Parathyroid adenoma (tissue), 2 donors: ENCODE measurements at regions not wholly inside any gene's neighbourhood (a gene's known extent, or its start where the extent isn't known, plus 50 kb on each side); places are given as distances from the start of the nearest gene placed in this dataset.

Source experiments
- H2AFZ ChIP-seq: fragments of 300-600 bp; sonication (generic); one replicate; pipeline ENCODE4 v1.7.0; 2017; ENCODE audit warnings: antibody characterized with exemption, mild to moderate bottlenecking
- H3K27ac ChIP-seq: fragments of 300-600 bp; sonication (generic); one replicate; pipeline ENCODE4 v1.7.0; 2017
- H3K27me3 ChIP-seq: fragments of 300-600 bp; sonication (generic); one replicate; pipeline ENCODE4 v1.7.0; 2017; ENCODE audit warnings: low read length; ENCODE audit not compliant: control insufficient read depth, insufficient read depth
- H3K36me3 ChIP-seq: fragments of 300-600 bp; sonication (generic); one replicate; pipeline ENCODE4 v1.7.0; 2017; ENCODE audit warnings: low read length; ENCODE audit not compliant: control insufficient read depth, insufficient read depth
- H3K4me1 ChIP-seq: fragments of 300-600 bp; sonication (generic); one replicate; pipeline ENCODE4 v1.7.0; 2017; ENCODE audit warnings: control low read depth
- H3K4me2 ChIP-seq: fragments of 300-600 bp; sonication (generic); one replicate; pipeline ENCODE4 v1.7.0; 2017; ENCODE audit warnings: low read length
- H3K4me3 ChIP-seq: fragments of 300-600 bp; sonication (generic); one replicate; pipeline ENCODE4 v1.7.0; 2017; ENCODE audit warnings: low read depth, low read length
- H3K79me2 ChIP-seq: fragments of 300-600 bp; sonication (generic); one replicate; pipeline ENCODE4 v1.7.0; 2017; ENCODE audit warnings: control low read depth
- H3K9ac ChIP-seq: fragments of 300-600 bp; sonication (generic); one replicate; pipeline ENCODE4 v1.7.0; 2017; ENCODE audit warnings: mild to moderate bottlenecking
- H3K9me3 ChIP-seq: fragments of 300-600 bp; sonication (generic); one replicate; pipeline ENCODE4 v1.7.0; 2017; ENCODE audit warnings: low read length; ENCODE audit not compliant: control insufficient read depth
- TF ChIP-seq, protein P1 (sequence below): fragments of 300-600 bp; sonication (generic); IDR thresholded peaks from one replicate; pipeline ENCODE4 v1.7.0; 2017; ENCODE audit warnings: antibody characterized with exemption, mild to moderate bottlenecking
- donor health status: primary hyperparathyroidism.

DNA sequence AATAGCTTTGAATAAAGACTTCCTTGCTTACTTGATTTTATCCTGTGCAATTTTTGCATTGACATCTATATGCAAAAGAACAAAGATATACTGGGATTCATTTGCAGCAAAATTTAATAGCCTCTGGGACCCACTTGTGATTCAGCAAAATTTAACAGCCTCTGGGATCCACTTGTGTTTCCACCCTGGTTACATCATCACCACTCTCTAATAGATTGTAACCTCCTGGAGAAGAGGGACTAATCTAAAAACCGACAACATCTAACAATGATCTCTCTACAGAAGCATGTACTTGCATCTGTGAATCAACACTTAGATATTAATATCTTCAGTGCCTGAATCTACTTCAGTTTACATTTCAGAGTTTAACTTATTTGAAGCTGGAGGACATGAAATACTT is 202.0 kb upstream of the CPHXL start:
- H3K4me3 ChIP-seq: no peak overlapping the region
- TF ChIP-seq, protein P1, sequence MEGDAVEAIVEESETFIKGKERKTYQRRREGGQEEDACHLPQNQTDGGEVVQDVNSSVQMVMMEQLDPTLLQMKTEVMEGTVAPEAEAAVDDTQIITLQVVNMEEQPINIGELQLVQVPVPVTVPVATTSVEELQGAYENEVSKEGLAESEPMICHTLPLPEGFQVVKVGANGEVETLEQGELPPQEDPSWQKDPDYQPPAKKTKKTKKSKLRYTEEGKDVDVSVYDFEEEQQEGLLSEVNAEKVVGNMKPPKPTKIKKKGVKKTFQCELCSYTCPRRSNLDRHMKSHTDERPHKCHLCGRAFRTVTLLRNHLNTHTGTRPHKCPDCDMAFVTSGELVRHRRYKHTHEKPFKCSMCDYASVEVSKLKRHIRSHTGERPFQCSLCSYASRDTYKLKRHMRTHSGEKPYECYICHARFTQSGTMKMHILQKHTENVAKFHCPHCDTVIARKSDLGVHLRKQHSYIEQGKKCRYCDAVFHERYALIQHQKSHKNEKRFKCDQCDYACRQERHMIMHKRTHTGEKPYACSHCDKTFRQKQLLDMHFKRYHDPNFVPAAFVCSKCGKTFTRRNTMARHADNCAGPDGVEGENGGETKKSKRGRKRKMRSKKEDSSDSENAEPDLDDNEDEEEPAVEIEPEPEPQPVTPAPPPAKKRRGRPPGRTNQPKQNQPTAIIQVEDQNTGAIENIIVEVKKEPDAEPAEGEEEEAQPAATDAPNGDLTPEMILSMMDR: no peak

DNA sequence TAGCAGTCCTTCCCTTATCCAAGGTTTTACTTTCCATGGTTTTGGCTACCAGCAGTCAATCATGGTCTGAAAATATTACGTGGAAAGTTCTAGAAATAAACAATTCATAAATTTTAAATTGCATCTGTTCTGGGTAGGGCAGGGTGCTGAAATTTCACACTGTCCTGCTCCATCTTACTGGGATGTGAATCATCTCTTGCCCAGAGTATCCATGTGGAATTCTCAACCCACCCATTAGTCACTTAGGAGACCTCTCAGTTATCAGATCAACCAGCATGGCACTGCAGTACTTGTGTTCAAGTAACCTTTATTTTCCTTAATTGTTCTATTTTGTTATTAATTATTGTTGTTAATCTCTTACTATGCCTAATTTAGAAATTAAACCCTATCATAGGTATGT is 202.8 kb upstream of the CPHXL start:
- Histone ChIP-seq H3K27me3 (no peaks in the 10 kb centered on the region), H3K4me2 (no peak overlapping the region), H3K27ac (no peak overlapping the region), H3K4me1 (no peaks in the 10 kb centered on the region), H3K9me3 (no peaks in the 10 kb centered on the region), H3K9ac (no peak overlapping the region), H2AFZ (no peak overlapping the region), H3K79me2 (no peaks in the 10 kb centered on the region), H3K36me3 (no peaks in the 10 kb centered on the region), H3K4me3 (no peak overlapping the region)
- TF ChIP-seq, protein P1: no peak

More for the DNA sequence above, 202.0 kb upstream of the CPHXL start:
- H3K27me3 ChIP-seq: no peaks in the 10 kb centered on the region
- no peak overlapping the region for H2AFZ ChIP-seq
- no peaks in the 10 kb centered on the region for H3K36me3 ChIP-seq
- H3K4me2 ChIP-seq: no peak overlapping the region
- H3K9ac ChIP-seq: no peak overlapping the region
- no peak overlapping the region for H3K27ac ChIP-seq
- H3K9me3 ChIP-seq: no peaks in the 10 kb centered on the region
- no peaks in the 10 kb centered on the region for H3K79me2 ChIP-seq
- H3K4me1 ChIP-seq: no peaks in the 10 kb centered on the region

DNA sequence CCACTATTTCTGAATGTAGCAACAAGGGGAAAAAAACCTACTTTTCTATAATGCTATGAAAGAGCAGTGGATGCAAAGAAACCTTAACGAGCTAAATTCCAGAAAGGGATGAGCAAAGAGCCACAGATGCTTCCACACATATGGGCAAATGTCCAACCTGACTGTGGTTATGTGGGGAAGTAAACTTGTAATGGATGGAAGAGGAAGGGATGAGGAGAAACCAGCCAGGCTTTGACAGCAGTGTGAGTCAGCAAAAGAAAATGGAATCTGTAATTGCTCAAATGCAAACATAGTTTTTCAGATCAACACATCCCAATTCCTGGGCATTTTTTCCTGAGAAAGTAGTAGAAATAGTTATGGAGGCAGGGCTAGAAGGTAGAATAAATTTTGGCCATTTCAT is 204.8 kb upstream of the CPHXL start:
- no peak overlapping the region for H3K9ac ChIP-seq
- no peaks in the 10 kb centered on the region for H3K4me1 ChIP-seq
- no peaks in the 10 kb centered on the region for H3K36me3 ChIP-seq
- H3K27me3 ChIP-seq: no peaks in the 10 kb centered on the region
- H2AFZ ChIP-seq: no peak overlapping the region
- H3K4me2 ChIP-seq: no peak overlapping the region
- H3K79me2 ChIP-seq: no peaks in the 10 kb centered on the region
- H3K4me3 ChIP-seq: no peak overlapping the region
- TF ChIP-seq, protein P1: no peak
- H3K27ac ChIP-seq: no peak overlapping the region
- no peaks in the 10 kb centered on the region for H3K9me3 ChIP-seq

DNA sequence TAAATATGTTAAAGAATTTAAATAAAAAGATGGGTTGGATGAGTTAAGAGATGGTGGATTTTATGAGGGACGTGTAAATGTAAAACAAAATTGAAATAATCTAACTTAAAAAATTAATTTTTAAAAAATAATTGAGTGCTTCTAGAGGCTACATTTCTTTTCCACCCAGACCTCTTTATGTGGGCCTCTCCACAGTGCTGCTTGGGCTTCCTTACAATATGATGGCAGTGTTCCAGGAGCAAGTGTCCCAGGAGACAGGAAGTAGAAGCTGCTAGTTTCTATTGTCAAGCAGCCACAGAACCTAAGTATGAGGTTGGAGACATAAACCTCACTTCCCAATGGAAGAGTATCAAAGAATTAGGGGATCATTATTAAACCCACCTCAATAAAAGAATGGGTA is 205.7 kb upstream of the CPHXL start:
- H3K4me2 ChIP-seq: no peak overlapping the region
- no peak overlapping the region for H2AFZ ChIP-seq
- no peaks in the 10 kb centered on the region for H3K4me1 ChIP-seq
- no peaks in the 10 kb centered on the region for H3K36me3 ChIP-seq
- no peak overlapping the region for H3K27ac ChIP-seq
- H3K4me3 ChIP-seq: no peak overlapping the region
- TF ChIP-seq, protein P1: no peak
- no peaks in the 10 kb centered on the region for H3K27me3 ChIP-seq
- H3K79me2 ChIP-seq: no peaks in the 10 kb centered on the region
- no peak overlapping the region for H3K9ac ChIP-seq
- H3K9me3 ChIP-seq: no peaks in the 10 kb centered on the region

DNA sequence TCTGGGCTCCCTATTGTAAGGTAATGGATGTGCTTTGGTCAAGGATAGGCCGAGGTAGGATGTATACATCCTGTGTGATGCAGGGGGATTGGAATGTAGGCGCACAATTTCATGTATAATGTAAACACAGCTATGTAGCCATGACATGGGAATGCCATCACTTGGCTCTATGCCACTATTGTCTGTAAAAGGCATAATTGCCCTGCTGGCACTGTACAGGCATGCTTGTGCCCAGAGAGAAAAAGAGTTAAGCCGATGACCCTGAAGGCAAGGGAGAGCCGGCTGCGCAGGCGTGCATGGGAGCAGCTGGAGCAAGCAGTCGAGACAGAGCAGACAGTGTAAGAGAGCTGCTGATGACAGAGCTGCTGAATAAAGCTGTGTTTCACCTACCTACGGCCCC is 212.5 kb upstream of the CPHXL start:
- Histone ChIP-seq H3K27ac (no peak overlapping the region), H3K79me2 (no peaks in the 10 kb centered on the region), H2AFZ (no peak overlapping the region), H3K4me2 (no peak overlapping the region), H3K9me3 (no peaks in the 10 kb centered on the region), H3K9ac (no peak overlapping the region), H3K36me3 (no peaks in the 10 kb centered on the region), H3K27me3 (no peaks in the 10 kb centered on the region), H3K4me1 (no peaks in the 10 kb centered on the region), H3K4me3 (no peak overlapping the region)
- TF ChIP-seq, protein P1: no peak
